ENCODE measurements at regions not wholly inside any gene's neighbourhood (a gene's known extent, or its start where the extent isn't known, plus 50 kb on each side); places are given as distances from the start of the nearest gene placed in this dataset.
A peak's percentile ranks its signal among the peaks of the same experiment; 100 is the strongest.

DNA sequence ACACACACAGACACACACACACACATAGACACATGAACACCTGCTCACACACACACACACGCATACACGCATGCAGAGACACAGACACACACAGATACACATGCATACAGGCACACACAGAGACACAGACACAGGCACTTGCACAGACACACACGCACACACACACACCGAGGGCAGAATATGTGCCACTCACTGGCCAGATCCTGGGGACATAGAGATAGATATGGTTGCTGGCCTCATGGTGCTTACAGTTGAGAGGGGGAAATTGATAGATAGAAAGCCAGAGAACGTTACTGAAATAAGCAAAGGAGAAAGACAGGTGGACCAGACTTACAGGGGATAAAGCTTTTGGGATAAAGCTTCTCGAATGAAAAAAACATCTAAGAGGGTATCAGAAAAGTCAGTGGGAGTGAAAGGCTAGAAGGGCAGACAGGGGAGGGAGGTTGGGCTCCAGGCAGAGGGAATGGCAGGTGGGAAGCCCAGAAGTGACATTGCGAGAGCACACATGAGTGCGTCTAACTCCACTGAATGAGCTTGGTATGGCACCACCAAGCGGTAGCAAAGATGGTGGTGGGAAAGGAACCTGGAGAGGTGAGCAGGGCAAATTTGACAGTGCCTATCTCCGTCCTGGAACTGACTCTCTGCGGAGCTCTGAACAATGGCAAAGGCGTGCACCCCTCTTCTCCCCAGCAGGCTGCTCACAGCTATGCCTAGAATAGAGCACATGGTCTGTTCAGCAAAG is 390.1 kb upstream of the TRIB2 start:
- TF ChIP-seq, protein P1, sequence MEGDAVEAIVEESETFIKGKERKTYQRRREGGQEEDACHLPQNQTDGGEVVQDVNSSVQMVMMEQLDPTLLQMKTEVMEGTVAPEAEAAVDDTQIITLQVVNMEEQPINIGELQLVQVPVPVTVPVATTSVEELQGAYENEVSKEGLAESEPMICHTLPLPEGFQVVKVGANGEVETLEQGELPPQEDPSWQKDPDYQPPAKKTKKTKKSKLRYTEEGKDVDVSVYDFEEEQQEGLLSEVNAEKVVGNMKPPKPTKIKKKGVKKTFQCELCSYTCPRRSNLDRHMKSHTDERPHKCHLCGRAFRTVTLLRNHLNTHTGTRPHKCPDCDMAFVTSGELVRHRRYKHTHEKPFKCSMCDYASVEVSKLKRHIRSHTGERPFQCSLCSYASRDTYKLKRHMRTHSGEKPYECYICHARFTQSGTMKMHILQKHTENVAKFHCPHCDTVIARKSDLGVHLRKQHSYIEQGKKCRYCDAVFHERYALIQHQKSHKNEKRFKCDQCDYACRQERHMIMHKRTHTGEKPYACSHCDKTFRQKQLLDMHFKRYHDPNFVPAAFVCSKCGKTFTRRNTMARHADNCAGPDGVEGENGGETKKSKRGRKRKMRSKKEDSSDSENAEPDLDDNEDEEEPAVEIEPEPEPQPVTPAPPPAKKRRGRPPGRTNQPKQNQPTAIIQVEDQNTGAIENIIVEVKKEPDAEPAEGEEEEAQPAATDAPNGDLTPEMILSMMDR (IDR thresholded peaks at IDR 0.05), result peak in 6 of 12 donors; percentile 10 to 27 (median 20)
- no peak for TF ChIP-seq POLR2A (IDR thresholded peaks at IDR 0.05)
